ENCODE measurements at regions not wholly inside any gene's neighbourhood (a gene's known extent, or its start where the extent isn't known, plus 50 kb on each side); places are given as distances from the start of the nearest gene placed in this dataset.

DNA sequence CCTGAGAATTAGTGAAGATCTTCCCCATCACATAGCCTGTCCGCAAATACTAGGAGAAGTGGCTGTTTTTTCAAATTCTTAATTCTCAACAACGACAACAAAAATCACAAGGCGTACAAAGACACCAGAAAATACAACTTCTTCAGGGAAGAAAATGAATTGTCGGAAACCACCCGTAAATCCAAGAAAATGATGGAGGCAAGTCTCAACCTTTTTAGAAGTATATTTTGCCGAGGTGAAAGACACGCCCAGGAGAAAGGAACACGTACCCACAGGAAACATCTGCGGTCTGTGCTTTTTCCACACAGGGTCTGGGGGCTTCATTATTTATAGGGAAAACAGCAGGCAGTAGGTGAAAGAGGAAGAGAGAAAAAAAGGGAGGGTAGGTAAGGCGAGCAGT, 223.9 kb upstream of the GGTLC1 start:
- TF ChIP-seq, protein P1, sequence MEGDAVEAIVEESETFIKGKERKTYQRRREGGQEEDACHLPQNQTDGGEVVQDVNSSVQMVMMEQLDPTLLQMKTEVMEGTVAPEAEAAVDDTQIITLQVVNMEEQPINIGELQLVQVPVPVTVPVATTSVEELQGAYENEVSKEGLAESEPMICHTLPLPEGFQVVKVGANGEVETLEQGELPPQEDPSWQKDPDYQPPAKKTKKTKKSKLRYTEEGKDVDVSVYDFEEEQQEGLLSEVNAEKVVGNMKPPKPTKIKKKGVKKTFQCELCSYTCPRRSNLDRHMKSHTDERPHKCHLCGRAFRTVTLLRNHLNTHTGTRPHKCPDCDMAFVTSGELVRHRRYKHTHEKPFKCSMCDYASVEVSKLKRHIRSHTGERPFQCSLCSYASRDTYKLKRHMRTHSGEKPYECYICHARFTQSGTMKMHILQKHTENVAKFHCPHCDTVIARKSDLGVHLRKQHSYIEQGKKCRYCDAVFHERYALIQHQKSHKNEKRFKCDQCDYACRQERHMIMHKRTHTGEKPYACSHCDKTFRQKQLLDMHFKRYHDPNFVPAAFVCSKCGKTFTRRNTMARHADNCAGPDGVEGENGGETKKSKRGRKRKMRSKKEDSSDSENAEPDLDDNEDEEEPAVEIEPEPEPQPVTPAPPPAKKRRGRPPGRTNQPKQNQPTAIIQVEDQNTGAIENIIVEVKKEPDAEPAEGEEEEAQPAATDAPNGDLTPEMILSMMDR (IDR thresholded peaks at IDR 0.05): no peak
- no peak for TF ChIP-seq POLR2A (IDR thresholded peaks at IDR 0.05)

Measured in gastroesophageal sphincter (tissue), 3 donors.